PC-9 (cell line): ENCODE measurements at regions not wholly inside any gene's neighbourhood (a gene's known extent, or its start where the extent isn't known, plus 50 kb on each side); places are given as distances from the start of the nearest gene placed in this dataset.

Experiments used
- EZH2 ChIP-seq: fragments of 200-600 bp; sonication (generic); IDR thresholded peaks from 2 replicates; pipeline ENCODE4 v1.8.0; 2017; ENCODE audit warnings: antibody characterized with exemption, low read depth
- TF ChIP-seq, protein P1 (sequence below): fragments of 200-600 bp; sonication (generic); conservative IDR thresholded peaks from 2 replicates; pipeline ENCODE4 v1.6.1; 2017; ENCODE audit warnings: mixed run types, antibody characterized with exemption, mild to moderate bottlenecking, moderate library complexity

- TF ChIP-seq EZH2: no peak
- TF ChIP-seq, protein P1, sequence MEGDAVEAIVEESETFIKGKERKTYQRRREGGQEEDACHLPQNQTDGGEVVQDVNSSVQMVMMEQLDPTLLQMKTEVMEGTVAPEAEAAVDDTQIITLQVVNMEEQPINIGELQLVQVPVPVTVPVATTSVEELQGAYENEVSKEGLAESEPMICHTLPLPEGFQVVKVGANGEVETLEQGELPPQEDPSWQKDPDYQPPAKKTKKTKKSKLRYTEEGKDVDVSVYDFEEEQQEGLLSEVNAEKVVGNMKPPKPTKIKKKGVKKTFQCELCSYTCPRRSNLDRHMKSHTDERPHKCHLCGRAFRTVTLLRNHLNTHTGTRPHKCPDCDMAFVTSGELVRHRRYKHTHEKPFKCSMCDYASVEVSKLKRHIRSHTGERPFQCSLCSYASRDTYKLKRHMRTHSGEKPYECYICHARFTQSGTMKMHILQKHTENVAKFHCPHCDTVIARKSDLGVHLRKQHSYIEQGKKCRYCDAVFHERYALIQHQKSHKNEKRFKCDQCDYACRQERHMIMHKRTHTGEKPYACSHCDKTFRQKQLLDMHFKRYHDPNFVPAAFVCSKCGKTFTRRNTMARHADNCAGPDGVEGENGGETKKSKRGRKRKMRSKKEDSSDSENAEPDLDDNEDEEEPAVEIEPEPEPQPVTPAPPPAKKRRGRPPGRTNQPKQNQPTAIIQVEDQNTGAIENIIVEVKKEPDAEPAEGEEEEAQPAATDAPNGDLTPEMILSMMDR: no peak
Measured at GRCh38 chr21:15669247-15669646, 60.5 kb upstream of the USP25 start.
